GM12864 (cell line): ENCODE measurements at regions not wholly inside any gene's neighbourhood (a gene's known extent, or its start where the extent isn't known, plus 50 kb on each side); places are given as distances from the start of the nearest gene placed in this dataset.
"Not testable (repeated sequence)": the region's sequence is repeated elsewhere in the genome, so short reads cannot be mapped to it uniquely, and the experiment has no call there.

Experiments
- DNase-seq: peaks from one replicate; pipeline ENCODE4 v3.0.0-alpha.2; 2011; ENCODE audit warnings: low read depth
- H3K4me3 ChIP-seq: 2 replicates; pipeline ENCODE4 v1.5.1; 2011; ENCODE audit warnings: mild to moderate bottlenecking, low read depth, low read length, control low read depth
- TF ChIP-seq, protein P1 (sequence below): IDR thresholded peaks from 2 replicates; pipeline ENCODE4 v1.5.1; 2011; ENCODE audit warnings: low read depth, mild to moderate bottlenecking, moderate library complexity, low read length, control low read depth, inconsistent platforms; ENCODE audit errors: missing control alignments

GRCh38 chr13:81117416-81117815 is 776.5 kb upstream of the SPRY2 start:
- TF ChIP-seq, protein P1, sequence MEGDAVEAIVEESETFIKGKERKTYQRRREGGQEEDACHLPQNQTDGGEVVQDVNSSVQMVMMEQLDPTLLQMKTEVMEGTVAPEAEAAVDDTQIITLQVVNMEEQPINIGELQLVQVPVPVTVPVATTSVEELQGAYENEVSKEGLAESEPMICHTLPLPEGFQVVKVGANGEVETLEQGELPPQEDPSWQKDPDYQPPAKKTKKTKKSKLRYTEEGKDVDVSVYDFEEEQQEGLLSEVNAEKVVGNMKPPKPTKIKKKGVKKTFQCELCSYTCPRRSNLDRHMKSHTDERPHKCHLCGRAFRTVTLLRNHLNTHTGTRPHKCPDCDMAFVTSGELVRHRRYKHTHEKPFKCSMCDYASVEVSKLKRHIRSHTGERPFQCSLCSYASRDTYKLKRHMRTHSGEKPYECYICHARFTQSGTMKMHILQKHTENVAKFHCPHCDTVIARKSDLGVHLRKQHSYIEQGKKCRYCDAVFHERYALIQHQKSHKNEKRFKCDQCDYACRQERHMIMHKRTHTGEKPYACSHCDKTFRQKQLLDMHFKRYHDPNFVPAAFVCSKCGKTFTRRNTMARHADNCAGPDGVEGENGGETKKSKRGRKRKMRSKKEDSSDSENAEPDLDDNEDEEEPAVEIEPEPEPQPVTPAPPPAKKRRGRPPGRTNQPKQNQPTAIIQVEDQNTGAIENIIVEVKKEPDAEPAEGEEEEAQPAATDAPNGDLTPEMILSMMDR, result no peak
- DNase-seq, result no peak

DNA sequence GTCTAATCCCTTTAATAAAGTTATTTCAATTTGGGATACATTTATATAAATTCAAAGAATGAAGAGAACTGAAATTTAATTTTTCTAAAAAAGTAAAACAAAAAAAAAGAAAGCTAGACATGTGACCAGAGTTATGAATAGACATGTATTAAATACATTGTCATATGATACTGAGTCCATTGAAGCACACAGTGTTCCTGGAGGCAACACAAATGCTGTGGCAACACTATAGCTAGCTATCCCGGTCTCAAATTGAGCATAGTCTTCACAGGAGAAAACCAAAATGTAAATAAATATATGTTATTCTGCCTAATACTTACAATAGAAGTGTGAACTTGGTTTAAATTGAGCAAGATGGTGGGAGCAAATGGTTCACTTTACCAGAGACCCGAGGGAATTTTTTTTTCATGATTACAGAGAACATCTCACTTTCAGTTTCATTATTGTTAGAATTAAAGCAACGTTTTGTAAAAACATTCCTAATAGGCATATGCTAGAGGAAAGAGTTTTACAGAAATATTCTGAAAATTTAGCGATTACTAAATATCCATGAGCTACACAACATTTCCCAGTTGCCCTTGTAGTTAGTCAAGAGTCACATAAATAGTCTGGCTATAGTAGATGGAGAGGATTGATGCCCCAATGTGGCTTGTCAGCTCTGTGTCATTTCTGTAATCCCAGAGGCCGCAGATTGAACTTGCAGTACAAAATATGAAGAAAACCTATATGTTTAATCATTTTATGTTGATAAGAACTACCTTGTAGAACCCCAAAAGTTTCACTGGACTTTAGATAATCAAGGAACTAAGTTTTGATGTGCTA is 775.7 kb upstream of the SPRY2 start:
- TF ChIP-seq, protein P1, result no peak
- no peak overlapping the region for H3K4me3 ChIP-seq
- no peak for DNase-seq

More at GRCh38 chr13:81117416-81117815, 776.5 kb upstream of the SPRY2 start:
- no peak overlapping the region for H3K4me3 ChIP-seq

GRCh38 chr13:81109026-81109425 is 768.1 kb upstream of the SPRY2 start:
- TF ChIP-seq, protein P1, result no peak
- H3K4me3 ChIP-seq, result no peak overlapping the region
- no peak for DNase-seq

DNA sequence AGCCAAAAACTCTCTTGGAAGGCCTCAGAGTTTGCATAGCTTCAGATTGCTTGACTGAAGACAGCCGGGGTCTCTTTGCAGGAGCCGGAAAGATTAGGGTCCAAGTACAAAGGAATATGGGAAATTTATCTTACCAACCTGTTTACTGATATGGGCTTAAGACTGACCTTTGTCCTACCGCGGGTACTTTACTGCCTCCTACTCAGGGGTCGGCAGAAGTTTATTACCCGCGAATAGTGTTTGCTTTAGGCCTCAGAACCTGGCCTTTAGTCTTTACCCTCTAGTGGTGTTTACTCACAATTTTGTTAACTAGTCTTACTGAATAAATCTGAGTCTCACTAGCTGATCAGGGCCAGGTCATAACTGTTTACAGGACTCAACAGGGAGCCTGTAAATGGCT is 765.4 kb upstream of the SPRY2 start:
- no peak for DNase-seq
- TF ChIP-seq, protein P1, result no peak
- no peak overlapping the region for H3K4me3 ChIP-seq

- TF ChIP-seq, protein P1, result no peak
- DNase-seq, result no peak
- H3K4me3 ChIP-seq, result no peak overlapping the region
These were observed 763.2 kb upstream of the SPRY2 start for GRCh38 chr13:81104035-81104715.

DNA sequence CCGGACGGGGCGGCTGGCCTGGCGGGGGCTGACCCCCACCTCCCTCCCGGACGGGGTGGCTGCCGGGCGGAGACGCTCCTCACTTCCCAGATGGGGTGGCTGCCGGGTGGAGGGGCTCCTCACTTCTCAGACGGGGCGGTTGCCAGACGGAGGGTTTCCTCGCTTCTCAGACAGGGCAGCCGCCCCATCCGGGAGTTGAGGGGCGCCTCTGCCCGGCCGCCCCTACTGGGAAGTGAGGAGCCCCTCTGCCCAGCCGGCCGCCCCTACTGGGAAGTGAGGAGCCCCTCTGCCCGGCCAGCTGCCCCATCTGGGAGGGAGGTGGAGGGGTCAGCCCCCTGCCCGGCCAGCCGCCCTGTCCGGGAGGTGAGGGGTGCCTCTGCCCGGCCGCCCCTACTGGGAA is 761.1 kb upstream of the SPRY2 start:
- not testable (repeated sequence) for H3K4me3 ChIP-seq, DNase-seq

GRCh38 chr13:81089371-81090157 is 748.6 kb upstream of the SPRY2 start:
- no peak for DNase-seq
- H3K4me3 ChIP-seq, result no peak overlapping the region
- TF ChIP-seq, protein P1, result no peak
